Pancreas (tissue), 10 donors: ENCODE measurements at regions not wholly inside any gene's neighbourhood (a gene's known extent, or its start where the extent isn't known, plus 50 kb on each side); places are given as distances from the start of the nearest gene placed in this dataset.

Source experiments
- ATAC-seq, 4 donors: fragments of 200-7000 bp; cut with Tn5 transposase; one replicate each; pipeline versions ENCODE4 v1.8.0 to v1.9.1; 2020; ENCODE audit warnings: mild to moderate bottlenecking in 4 of 4, moderate library complexity in 4 of 4
- DNase-seq, 6 donors: peaks; one replicate each; pipeline ENCODE4 v3.0.0-alpha.2; 2020
- FAIRE-seq: peaks from 2 replicates; lab custom pipeline; 2012; peaks lifted over from hg19 to GRCh38; lab: Jason Lieb, UNC
- H3K27ac ChIP-seq, 4 donors: fragments of 200-600 bp; sonication (generic); 1 replicate in 3 of 4; 2 replicates in 1 of 4; pipeline versions ENCODE4 v1.5.0 to v1.8.0; 2020
- H3K27me3 ChIP-seq, 4 donors: fragments of 200-600 bp; one replicate each; pipeline ENCODE4 v1.8.0; 2021
- H3K36me3 ChIP-seq, 3 donors: fragments of 200-600 bp; sonication (generic) in 1 of 3; one replicate each; pipeline versions ENCODE4 v1.5.0 to v1.8.0; 2020 to 2021
- H3K4me1 ChIP-seq, 3 donors: fragments of 200-600 bp; one replicate each; pipeline ENCODE4 v1.8.0; 2021
- H3K4me3 ChIP-seq, 4 donors: fragments of 200-600 bp; sonication (generic) in 2 of 4; one replicate each; pipeline versions ENCODE4 v1.5.0 to v1.8.0; 2020 to 2021
- H3K9me3 ChIP-seq, 4 donors: fragments of 200-600 bp; one replicate each; pipeline ENCODE4 v1.8.0; 2021
- CTCF ChIP-seq, 4 donors: fragments of 200-600 bp; sonication (generic) in 3 of 4; IDR thresholded peaks; one replicate each; pipeline versions ENCODE4 v1.5.0 to v1.8.0; 2021; ENCODE audit warnings: antibody characterized with exemption in 4 of 4
- WGBS, 2 donors: extraction: QIAGEN DNeasy Blood & Tissue Kit; methylation state at CpG; one replicate each; pipeline ENCODE4 v1.1.7; 2013; 5-methylcytosine and 5-hydroxymethylcytosine counted together
- intact Hi-C, 3 donors: fragments of 100-400 bp; cut with DNase I; formaldehyde crosslinking; loops; one replicate each; pipeline versions ENCODE4 v1.11.1 to v1.14.2; 2022
- donor health status: healthy with polysubstance abuse.
- donor health status: DM: no; HTN: no; CAD: no; lungs with moderate emphysema.
- donor health status: DM: no; HTN: no; CAD: no.
- donor health status: control.
- donor health status: control.
- donor health status: Bipolar disorder and iron deficiency.
- donor health status: DM: yes; HTN: yes; CAD: no.
- donor health status: DM: no; HTN: no; CAD: no.
- donor health status: DM: no; HTN: no; CAD: no.
- donor health status: DM: yes; HTN: yes; CAD: no.

GRCh38 chr5:61884252-61884855 is 421.7 kb upstream of the KIF2A start:
- no peak overlapping the region for H3K4me3 ChIP-seq
- no peak for DNase-seq
- no peaks in the 10 kb centered on the region for H3K4me1 ChIP-seq
- H3K27ac ChIP-seq = no peak overlapping the region
- WGBS, 2 donors = 87 to 89% methylated on average over 7 of the region's 7 CpGs
- FAIRE-seq = no peak
- no peak for ATAC-seq
- no peaks in the 10 kb centered on the region for H3K36me3 ChIP-seq
- intact Hi-C loops = no loop called here
- H3K9me3 ChIP-seq = no peaks in the 10 kb centered on the region
- no peaks in the 10 kb centered on the region for H3K27me3 ChIP-seq
- TF ChIP-seq CTCF (IDR thresholded peaks at IDR 0.05) = no peak

GRCh38 chr5:61886214-61886613 is 419.8 kb upstream of the KIF2A start:
- intact Hi-C loops = no loop called here
- H3K27me3 ChIP-seq = no peaks in the 10 kb centered on the region
- H3K36me3 ChIP-seq = no peaks in the 10 kb centered on the region
- no peaks in the 10 kb centered on the region for H3K4me1 ChIP-seq
- FAIRE-seq (no peak), ATAC-seq (no peak), DNase-seq (no peak)
- TF ChIP-seq CTCF (IDR thresholded peaks at IDR 0.05) = no peak
- no peak overlapping the region for H3K27ac ChIP-seq
- no peaks in the 10 kb centered on the region for H3K9me3 ChIP-seq
- H3K4me3 ChIP-seq = no peak overlapping the region

GRCh38 chr5:61887271-61887670 is 418.7 kb upstream of the KIF2A start:
- no peak for TF ChIP-seq CTCF (IDR thresholded peaks at IDR 0.05)
- Histone ChIP-seq H3K27me3 (no peaks in the 10 kb centered on the region), H3K4me3 (no peak overlapping the region), H3K4me1 (no peaks in the 10 kb centered on the region), H3K9me3 (no peaks in the 10 kb centered on the region), H3K36me3 (no peaks in the 10 kb centered on the region), H3K27ac (no peak overlapping the region)
- WGBS, 2 donors = 97 to 99% methylated on average over 1 of the region's 1 CpG
- DNase-seq = no peak
- FAIRE-seq = no peak
- no peak for ATAC-seq
- intact Hi-C loops = no loop called here

GRCh38 chr5:61894046-61894445 is 412.0 kb upstream of the KIF2A start:
- Histone ChIP-seq H3K9me3 (no peaks in the 10 kb centered on the region), H3K4me3 (no peak overlapping the region), H3K27ac (no peak overlapping the region), H3K4me1 (no peaks in the 10 kb centered on the region), H3K27me3 (no peaks in the 10 kb centered on the region), H3K36me3 (no peaks in the 10 kb centered on the region)
- ATAC-seq (no peak), FAIRE-seq (no peak), DNase-seq (no peak)
- no peak for TF ChIP-seq CTCF (IDR thresholded peaks at IDR 0.05)
- intact Hi-C loops = no loop called here
- 69 to 82% methylated on average over 1 of the region's 1 CpG for WGBS, 2 donors

- ATAC-seq (no peak), DNase-seq (no peak), FAIRE-seq (no peak)
- no peak overlapping the region for H3K4me3 ChIP-seq
- no peaks in the 10 kb centered on the region for H3K4me1 ChIP-seq
- intact Hi-C loops = no loop called here
- H3K36me3 ChIP-seq = no peaks in the 10 kb centered on the region
- no peaks in the 10 kb centered on the region for H3K9me3 ChIP-seq
- no peaks in the 10 kb centered on the region for H3K27me3 ChIP-seq
- no peak overlapping the region for H3K27ac ChIP-seq
- WGBS, 2 donors = 81 to 83% methylated on average over 4 of the region's 4 CpGs
- no peak for TF ChIP-seq CTCF (IDR thresholded peaks at IDR 0.05)
Observed at GRCh38 chr5:61896811-61897210, 409.2 kb upstream of the KIF2A start.
